ENCODE measurements at regions not wholly inside any gene's neighbourhood (a gene's known extent, or its start where the extent isn't known, plus 50 kb on each side); places are given as distances from the start of the nearest gene placed in this dataset.

GRCh38 chr9:106534800-106535199 is 328.2 kb upstream of the ZNF462 start:
- TF ChIP-seq POLR2A (IDR thresholded peaks at IDR 0.05) (no peak), POLR2AphosphoS5 (IDR thresholded peaks at IDR 0.05) (no peak)
- TF ChIP-seq, protein P1, sequence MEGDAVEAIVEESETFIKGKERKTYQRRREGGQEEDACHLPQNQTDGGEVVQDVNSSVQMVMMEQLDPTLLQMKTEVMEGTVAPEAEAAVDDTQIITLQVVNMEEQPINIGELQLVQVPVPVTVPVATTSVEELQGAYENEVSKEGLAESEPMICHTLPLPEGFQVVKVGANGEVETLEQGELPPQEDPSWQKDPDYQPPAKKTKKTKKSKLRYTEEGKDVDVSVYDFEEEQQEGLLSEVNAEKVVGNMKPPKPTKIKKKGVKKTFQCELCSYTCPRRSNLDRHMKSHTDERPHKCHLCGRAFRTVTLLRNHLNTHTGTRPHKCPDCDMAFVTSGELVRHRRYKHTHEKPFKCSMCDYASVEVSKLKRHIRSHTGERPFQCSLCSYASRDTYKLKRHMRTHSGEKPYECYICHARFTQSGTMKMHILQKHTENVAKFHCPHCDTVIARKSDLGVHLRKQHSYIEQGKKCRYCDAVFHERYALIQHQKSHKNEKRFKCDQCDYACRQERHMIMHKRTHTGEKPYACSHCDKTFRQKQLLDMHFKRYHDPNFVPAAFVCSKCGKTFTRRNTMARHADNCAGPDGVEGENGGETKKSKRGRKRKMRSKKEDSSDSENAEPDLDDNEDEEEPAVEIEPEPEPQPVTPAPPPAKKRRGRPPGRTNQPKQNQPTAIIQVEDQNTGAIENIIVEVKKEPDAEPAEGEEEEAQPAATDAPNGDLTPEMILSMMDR (IDR thresholded peaks at IDR 0.05): no peak
